ENCODE measurements at regions not wholly inside any gene's neighbourhood (a gene's known extent, or its start where the extent isn't known, plus 50 kb on each side); places are given as distances from the start of the nearest gene placed in this dataset.
A peak's percentile ranks its signal among the peaks of the same experiment; 100 is the strongest.

GRCh38 chr7:17009007-17009719 lies 127.4 kb upstream of the AGR3 start:
- WGBS, 2 experiments (ENCODE audit: extremely low coverage in 1 of 2, insufficient coverage in 1 of 2, insufficient read length in 1 of 2, insufficient replicate concordance in 2 of 2, low coverage in 1 of 2, low lambda C conversion rate in 2 of 2, missing lambda C conversion rate in 1 of 2): 77% methylated on average over 4 of the region's 4 CpGs; no CpG with 5 or more reads in 1 of the 2 experiments
- Histone ChIP-seq H3K18ac (ENCODE audit: extremely low read depth, low read length) (no peak overlapping the region), H2BK20ac (ENCODE audit: low read length) (no peak overlapping the region), H3K14ac (ENCODE audit: insufficient read length) (no peak overlapping the region), H3K4ac (replicated peaks; ENCODE audit: insufficient read length, low read depth, low read length) (no peak overlapping the region), H4K20me1 (replicated peaks in 1 of 2; ENCODE audit: control insufficient read depth in 1 of 2, insufficient read depth in 2 of 2, low read length in 2 of 2) (no peaks in the 10 kb centered on the region), H3K4me1 (replicated peaks in 1 of 4; ENCODE audit: control insufficient read depth in 3 of 4, insufficient read depth in 4 of 4, low read length in 3 of 4) (no peaks in the 10 kb centered on the region), H3K23me2 (ENCODE audit: low read depth, low read length) (no peaks in the 10 kb centered on the region), H3K23ac (ENCODE audit: insufficient read length) (no peak overlapping the region), H2BK5ac (ENCODE audit: low read depth, low read length) (no peak overlapping the region), H4K8ac (ENCODE audit: extremely low read depth, insufficient read depth, low read length) (no peak overlapping the region), H4K5ac (ENCODE audit: insufficient read length, low read depth, low read length) (no peak overlapping the region), H3K56ac (replicated peaks; ENCODE audit: insufficient read length, low read depth, low read length) (no peak overlapping the region), H3K27ac (ENCODE audit: low read depth, low read length) (no peak overlapping the region), H3K27me3 (replicated peaks in 1 of 4; ENCODE audit: control insufficient read depth in 3 of 4, extremely low read depth in 1 of 4, insufficient read depth in 3 of 4, low read length in 3 of 4) (no peaks in the 10 kb centered on the region), H2BK12ac (ENCODE audit: low read depth, low read length) (no peak overlapping the region), H2AK5ac (ENCODE audit: low read depth, low read length) (no peak overlapping the region), H2BK15ac (ENCODE audit: low read length) (no peak overlapping the region), H3K79me2 (ENCODE audit: control insufficient read depth in 1 of 2, insufficient read depth in 2 of 2, low read length in 2 of 2) (no peaks in the 10 kb centered on the region), H2AFZ (ENCODE audit: low read length) (0 out of 2 replicates have a peak overlapping the region, but pooled peaks have one; percentile 47), H2BK120ac (replicated peaks; ENCODE audit: low read depth, low read length) (no peak overlapping the region), H3K4me3 (ENCODE audit: extremely low read depth in 1 of 4, insufficient read depth in 2 of 4, low read depth in 3 of 4, low read length in 4 of 4) (no peak overlapping the region), H3K79me1 (ENCODE audit: low read depth, low read length) (no peaks in the 10 kb centered on the region), H3K9ac (replicated peaks in 1 of 4; ENCODE audit: extremely low read depth in 1 of 4, low read depth in 3 of 4, low read length in 3 of 4) (no peak overlapping the region), H3K36me3 (ENCODE audit: control insufficient read depth in 2 of 4, insufficient read depth in 4 of 4, low read length in 3 of 4) (no peaks in the 10 kb centered on the region), H3K4me2 (ENCODE audit: insufficient read depth in 1 of 2, low read depth in 2 of 2, low read length in 2 of 2) (no peak overlapping the region), H3K9me3 (ENCODE audit: insufficient read depth in 2 of 2, low read depth in 1 of 2, low read length in 1 of 2) (no peaks in the 10 kb centered on the region), H4K91ac (replicated peaks; ENCODE audit: insufficient read length, low read length) (no peak overlapping the region)
- ChIA-PET POLR2A (ENCODE audit: partially characterized antibody) (interaction anchor here (1.0 kb wide), 1 partner anchor 289 kb away, joined by 3 read pairs; the partner anchor contains the start of gene AHR), CTCF (ENCODE audit: partially characterized antibody) (interaction anchor here (0.6 to 3.4 kb wide), 29 partner anchors 10 to 630 kb away, joined by 3 to 17 read pairs (median 3); partner anchors contain the start of gene AHR)
- FAIRE-seq: no peak
- DNase-seq (ENCODE audit: low read depth in 1 of 2, low spot score in 2 of 2): no peak
- TF ChIP-seq RAD21 (IDR thresholded peaks at IDR 0.05 in 1 of 2, conservative IDR thresholded peaks at IDR 0.05 in 1 of 2; ENCODE audit: low read depth in 2 of 2, low read length in 2 of 2): peak; percentile 51 to 55
- TF ChIP-seq TAF7 (optimal IDR thresholded peaks at IDR 0.05; ENCODE audit: borderline replicate concordance, low read depth, low read length): no peak
- TF ChIP-seq CTCF (IDR thresholded peaks at IDR 0.05; ENCODE audit: control extremely low read depth in 1 of 3, insufficient read depth in 1 of 3, low read depth in 1 of 3, low read length in 3 of 3): peak in 1 of 3 experiments; percentile 53; a peak in 1 of 4 replicates
